GM21619 (cell line): ENCODE measurements at regions not wholly inside any gene's neighbourhood (a gene's known extent, or its start where the extent isn't known, plus 50 kb on each side); places are given as distances from the start of the nearest gene placed in this dataset.

ENCODE experiments used
- ATAC-seq: cut with Tn5 transposase; IDR thresholded peaks from one replicate; pipeline ENCODE4 v1.9.1; 2021; ENCODE audit not compliant: unreplicated experiment

DNA sequence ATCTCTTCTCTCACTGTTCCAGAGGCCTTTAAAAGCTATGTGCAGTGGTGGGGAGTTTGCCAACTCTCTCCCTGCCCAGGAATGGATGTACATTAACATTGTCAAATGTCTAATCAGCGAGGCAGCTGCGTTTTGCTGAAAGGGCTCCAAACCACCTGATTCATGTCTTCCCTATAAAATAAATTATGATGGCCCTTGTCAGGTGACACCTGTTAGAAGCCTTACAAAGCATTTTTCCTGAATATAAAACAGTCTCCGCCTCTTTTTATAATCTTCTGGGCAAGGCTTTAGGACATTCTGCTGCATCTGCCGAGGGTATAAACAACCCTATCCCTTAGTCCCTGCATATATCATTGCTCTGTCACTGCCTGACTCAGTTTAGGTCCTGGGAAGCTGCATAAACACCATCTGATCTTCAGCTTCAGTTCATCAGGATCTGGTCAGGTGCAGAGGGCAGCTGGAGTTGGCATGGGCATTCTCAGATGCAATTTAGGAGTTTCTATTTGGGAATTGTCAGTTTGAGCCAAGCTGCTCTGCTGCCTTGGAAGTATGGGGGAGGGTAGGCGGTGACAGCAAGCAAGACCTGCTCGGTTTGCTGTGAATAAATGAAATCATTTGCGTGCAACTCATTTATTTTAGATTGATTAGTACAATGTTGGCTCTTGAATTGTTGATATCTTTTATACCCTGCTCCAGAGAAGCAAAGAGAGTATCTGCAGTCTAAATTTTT, 103.5 kb downstream of the ACER2 start:
- ATAC-seq, result no peak

DNA sequence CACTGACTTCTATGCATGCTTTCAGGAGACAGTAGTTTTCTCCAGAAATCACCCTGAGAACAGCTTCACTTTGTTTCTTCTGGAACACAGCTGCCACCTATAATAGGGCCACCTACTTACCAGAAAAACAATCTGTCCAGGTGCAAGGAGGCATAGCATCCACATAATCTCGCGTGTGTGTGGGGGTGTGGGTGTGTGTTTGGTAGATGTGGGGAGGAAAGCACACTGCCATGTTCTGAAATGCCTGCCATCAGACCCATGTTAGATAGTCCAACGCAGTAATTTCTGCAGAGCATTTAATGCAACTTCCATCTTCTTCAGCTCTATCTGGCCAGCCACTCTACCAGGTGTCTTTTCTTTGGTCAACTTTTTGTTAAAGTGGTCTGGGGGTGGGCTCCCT, 102.9 kb downstream of the ACER2 start:
- ATAC-seq, result no peak

DNA sequence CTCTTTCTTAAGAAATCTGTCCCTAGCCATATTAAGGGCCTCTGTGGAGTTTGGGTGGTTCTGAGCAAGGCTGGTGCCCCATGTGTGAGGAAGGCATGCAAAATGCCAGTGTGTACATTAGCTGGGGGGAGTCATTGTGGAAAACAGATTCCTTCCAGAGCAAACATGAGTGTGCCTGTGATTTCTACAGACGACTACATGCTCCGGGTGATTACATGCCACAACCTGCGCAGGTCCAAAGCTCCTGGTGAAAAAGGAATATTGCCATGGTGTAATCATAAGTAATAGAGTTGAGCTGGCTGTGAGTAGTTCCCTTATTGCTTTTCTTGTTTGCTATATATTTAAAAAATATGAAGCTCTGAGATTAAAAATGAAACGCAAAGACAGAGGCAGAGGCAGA, 102.1 kb downstream of the ACER2 start:
- ATAC-seq, result no peak
